Stimulated activated CD4-positive, alpha-beta T cell treated with anti-CD3 and anti-CD28 coated beads, TNF-alpha, amount 100 ng/mL, for 1 hour (primary cell): ENCODE measurements at regions not wholly inside any gene's neighbourhood (a gene's known extent, or its start where the extent isn't known, plus 50 kb on each side); places are given as distances from the start of the nearest gene placed in this dataset.
"Not testable (repeated sequence)": the region's sequence is repeated elsewhere in the genome, so short reads cannot be mapped to it uniquely, and the experiment has no call there.

Experiments
- DNase-seq, 3 donors: peaks; one replicate each; pipeline ENCODE4 v3.0.0-alpha.2; 2020; ENCODE audit warnings: low read depth in 3 of 3, low spot score in 1 of 3

- DNase-seq, result no peak
Observed at GRCh38 chr3:177881351-177881750, 654.9 kb upstream of the KCNMB2 start.

- DNase-seq, result no peak
Observed at GRCh38 chr3:177882124-177882648, 654.0 kb upstream of the KCNMB2 start.

GRCh38 chr3:177883091-177883490 is 653.1 kb upstream of the KCNMB2 start:
- no peak for DNase-seq

GRCh38 chr3:177883957-177884356 is 652.3 kb upstream of the KCNMB2 start:
- DNase-seq, result no peak

- DNase-seq, result no peak
Observed at GRCh38 chr3:177885063-177885462, 651.2 kb upstream of the KCNMB2 start.

GRCh38 chr3:177886501-177886900 is 649.7 kb upstream of the KCNMB2 start:
- no peak for DNase-seq

- no peak for DNase-seq
Observed at GRCh38 chr3:177887475-177887874, 648.8 kb upstream of the KCNMB2 start.

- DNase-seq, result no peak
Observed at GRCh38 chr3:177889161-177889560, 647.1 kb upstream of the KCNMB2 start.

GRCh38 chr3:177889652-177890358 is 646.4 kb upstream of the KCNMB2 start:
- no peak for DNase-seq

GRCh38 chr3:177890359-177890683 is 645.9 kb upstream of the KCNMB2 start:
- DNase-seq, result no peak

- DNase-seq, result not testable (repeated sequence)
Observed at GRCh38 chr3:177891569-177891968, 644.7 kb upstream of the KCNMB2 start.

GRCh38 chr3:177893331-177893730 is 642.9 kb upstream of the KCNMB2 start:
- no peak for DNase-seq

GRCh38 chr3:177894081-177894728 is 642.0 kb upstream of the KCNMB2 start:
- DNase-seq, result no peak

- DNase-seq, result no peak
Observed at GRCh38 chr3:177898185-177898584, 638.1 kb upstream of the KCNMB2 start.

- no peak for DNase-seq
Observed at GRCh38 chr3:177899275-177900067, 636.8 kb upstream of the KCNMB2 start.

- DNase-seq, result no peak
Observed at GRCh38 chr3:177902876-177903275, 633.4 kb upstream of the KCNMB2 start.

GRCh38 chr3:177904621-177905020 is 631.6 kb upstream of the KCNMB2 start:
- DNase-seq, result no peak

GRCh38 chr3:177905173-177906125 is 630.8 kb upstream of the KCNMB2 start:
- no peak for DNase-seq

- no peak for DNase-seq
Observed at GRCh38 chr3:177906126-177906511, 630.1 kb upstream of the KCNMB2 start.

GRCh38 chr3:177906578-177907229 is 629.5 kb upstream of the KCNMB2 start:
- no peak for DNase-seq
